IMR-90 (cell line): ENCODE measurements at regions not wholly inside any gene's neighbourhood (a gene's known extent, or its start where the extent isn't known, plus 50 kb on each side); places are given as distances from the start of the nearest gene placed in this dataset.

Experiments used
- ATAC-seq: fragments of 200-7000 bp; cut with Tn5 transposase; 2 replicates; pipeline ENCODE4 v1.9.1; 2020; ENCODE audit warnings: low read depth, mild to moderate bottlenecking, moderate library complexity
- BruUV-seq: library from RNA; stranded (reverse); fragments of 400-500 nt; replicated peaks from 2 replicates; lab custom pipeline; 2021; lab: Mats Ljungman, UMichigan
- CTCF ChIA-PET: fragments of 300-600 bp; formaldehyde crosslinking; extraction: SDS; loops from one replicate; lab custom pipeline; 2021; ENCODE audit warnings: antibody characterized with exemption; lab: Yijun Ruan, JAX
- POLR2A ChIA-PET: fragments of 300-600 bp; sonication (Branson Sonifier 250); formaldehyde crosslinking; loops from one replicate; lab custom pipeline; 2022; ENCODE audit warnings: antibody characterized with exemption; ENCODE audit not compliant: unreplicated experiment; lab: Charles Lee
- DNase-seq: peaks from one replicate; pipeline ENCODE4 v3.0.0; 2013
- H2AFZ ChIP-seq: replicated peaks from 2 replicates; pipeline ENCODE3; 2013; ENCODE audit warnings: low read length, mild to moderate bottlenecking; ENCODE audit not compliant: poor library complexity
- H2AK5ac ChIP-seq: 2 replicates; pipeline ENCODE4 v1.6.1; 2013; ENCODE audit warnings: low read depth, low read length, inconsistent platforms
- H2AK9ac ChIP-seq: replicated peaks from 2 replicates; pipeline ENCODE3; 2013; ENCODE audit warnings: mild to moderate bottlenecking, low read depth, low read length, moderate library complexity; ENCODE audit not compliant: poor library complexity
- H2BK120ac ChIP-seq: 2 replicates; pipeline ENCODE4 v1.6.1; 2013; ENCODE audit warnings: low read depth, low read length, inconsistent platforms
- H2BK15ac ChIP-seq: 3 replicates; pipeline ENCODE4 v1.6.1; 2013; ENCODE audit warnings: low read depth, low read length, inconsistent platforms
- H2BK20ac ChIP-seq: 2 replicates; pipeline ENCODE4 v1.6.1; 2013; ENCODE audit warnings: low read depth, mild to moderate bottlenecking, inconsistent platforms, low read length, moderate library complexity
- H2BK5ac ChIP-seq: 2 replicates; pipeline ENCODE4 v1.6.1; 2013; ENCODE audit warnings: mild to moderate bottlenecking, low read depth, low read length, inconsistent platforms; ENCODE audit not compliant: poor library complexity, severe bottlenecking
- H3K14ac ChIP-seq: replicated peaks from 2 replicates; pipeline ENCODE4 v1.6.1; 2013; ENCODE audit warnings: low read depth, low read length, inconsistent platforms
- H3K18ac ChIP-seq: 2 replicates; pipeline ENCODE4 v1.6.1; 2013; ENCODE audit warnings: low read depth, low read length, control low read depth
- H3K23ac ChIP-seq: 2 replicates; pipeline ENCODE4 v1.6.1; 2013; ENCODE audit warnings: low read depth, low read length, inconsistent platforms
- H3K27ac ChIP-seq: 2 replicates; pipeline ENCODE4 v1.5.1; 2013; ENCODE audit warnings: mild to moderate bottlenecking, control low read depth, low read length; ENCODE audit not compliant: insufficient read depth
- H3K27me3 ChIP-seq: 2 replicates; pipeline ENCODE4 v1.6.1; 2013; ENCODE audit warnings: low read length; ENCODE audit not compliant: control insufficient read depth, insufficient read depth
- H3K36me3 ChIP-seq: 2 replicates; pipeline ENCODE4 v1.6.1; 2013; ENCODE audit warnings: low read length, mixed read lengths; ENCODE audit not compliant: control insufficient read depth, insufficient read depth
- H3K4ac ChIP-seq: 2 replicates; pipeline ENCODE4 v1.6.1; 2013; ENCODE audit warnings: low read depth, low read length, inconsistent platforms
- H3K4me1 ChIP-seq: 2 replicates; pipeline ENCODE4 v1.6.1; 2013; ENCODE audit warnings: low read length, mixed read lengths; ENCODE audit not compliant: control insufficient read depth, insufficient read depth
- H3K4me2 ChIP-seq: 2 replicates; pipeline ENCODE4 v1.6.1; 2013; ENCODE audit warnings: low read depth, mild to moderate bottlenecking, control low read depth, low read length, moderate library complexity
- H3K4me3 ChIP-seq: 2 replicates; pipeline ENCODE4 v1.5.1; 2013; ENCODE audit warnings: low read depth, mild to moderate bottlenecking, control low read depth, low read length, moderate library complexity; ENCODE audit not compliant: insufficient read depth
- H3K56ac ChIP-seq: 2 replicates; pipeline ENCODE4 v1.6.1; 2013; ENCODE audit warnings: low read length, inconsistent platforms; ENCODE audit not compliant: insufficient read depth; ENCODE audit errors: extremely low read depth
- H3K79me1 ChIP-seq, 2 experiments: 2 replicates each; pipeline ENCODE4 v1.6.1; 2013; ENCODE audit warnings: low read length in 2 of 2, inconsistent platforms in 1 of 2, low read depth in 1 of 2
- H3K9ac ChIP-seq: 2 replicates; pipeline ENCODE4 v1.6.1; 2013; ENCODE audit warnings: low read depth, low read length, control low read depth
- H3K9me1 ChIP-seq: 2 replicates; pipeline ENCODE4 v1.6.1; 2013; ENCODE audit warnings: low read length, inconsistent platforms; ENCODE audit not compliant: insufficient read depth
- H3K9me3 ChIP-seq: 2 replicates; pipeline ENCODE4 v1.6.1; 2013; ENCODE audit warnings: low read length; ENCODE audit not compliant: control insufficient read depth, insufficient read depth
- H4K20me1 ChIP-seq: 2 replicates; pipeline ENCODE4 v1.6.1; 2013; ENCODE audit warnings: low read length, inconsistent platforms; ENCODE audit not compliant: insufficient read depth
- H4K5ac ChIP-seq: 2 replicates; pipeline ENCODE4 v1.6.1; 2013; ENCODE audit warnings: mild to moderate bottlenecking, low read depth, low read length, control low read depth
- H4K8ac ChIP-seq, 2 experiments: 2 replicates each; pipeline ENCODE4 v1.6.1; 2013; ENCODE audit warnings: low read depth in 2 of 2, low read length in 2 of 2, control low read depth in 1 of 2, inconsistent platforms in 1 of 2
- H4K91ac ChIP-seq: 2 replicates; pipeline ENCODE4 v1.6.1; 2013; ENCODE audit warnings: low read depth, low read length, inconsistent platforms; ENCODE audit not compliant: insufficient read depth
- BHLHE40 ChIP-seq: fragments of 150-350 bp; IDR thresholded peaks from 2 replicates; pipeline ENCODE4 v1.6.1; 2016; ENCODE audit warnings: mild to moderate bottlenecking, low read depth, low read length
- CEBPB ChIP-seq: IDR thresholded peaks from 2 replicates; pipeline ENCODE4 v1.6.1; 2012; ENCODE audit warnings: low read depth, low read length, improper control_type of control experiment
- CHD1 ChIP-seq: IDR thresholded peaks from 2 replicates; pipeline ENCODE4 v1.6.1; 2012; ENCODE audit warnings: low read depth, low read length, improper control_type of control experiment
- CTCF ChIP-seq: conservative IDR thresholded peaks from 2 replicates; pipeline ENCODE4 v1.5.1; 2012; ENCODE audit warnings: mild to moderate bottlenecking, low read depth, low read length, improper control_type of control experiment
- ELK1 ChIP-seq: fragments of 150-350 bp; IDR thresholded peaks from 2 replicates; pipeline ENCODE4 v1.6.1; 2016; ENCODE audit warnings: low read depth, mild to moderate bottlenecking, low read length, moderate library complexity, borderline replicate concordance
- FOS ChIP-seq: fragments of 150-350 bp; IDR thresholded peaks from 2 replicates; pipeline ENCODE4 v1.6.1; 2016; ENCODE audit warnings: low read depth, low read length
- MAFK ChIP-seq: IDR thresholded peaks from 2 replicates; pipeline ENCODE4 v1.6.1; 2012; ENCODE audit warnings: low read depth, low read length, improper control_type of control experiment
- MAZ ChIP-seq: IDR thresholded peaks from 2 replicates; pipeline ENCODE4 v1.6.1; 2012; ENCODE audit warnings: low read depth, mild to moderate bottlenecking, low read length, improper control_type of control experiment, moderate library complexity, borderline replicate concordance
- MXI1 ChIP-seq: IDR thresholded peaks from 2 replicates; pipeline ENCODE4 v1.6.1; 2012; ENCODE audit warnings: low read depth, mild to moderate bottlenecking, low read length, moderate library complexity, borderline replicate concordance
- NFE2L2 ChIP-seq: fragments of 150-350 bp; IDR thresholded peaks from 2 replicates; pipeline ENCODE4 v1.6.1; 2016; ENCODE audit warnings: low read depth, mild to moderate bottlenecking, low read length
- POLR2A ChIP-seq: IDR thresholded peaks from 2 replicates; pipeline ENCODE4 v1.6.1; 2012; ENCODE audit warnings: mild to moderate bottlenecking, low read depth, low read length
- RAD21 ChIP-seq: IDR thresholded peaks from 2 replicates; pipeline ENCODE4 v1.6.1; 2012; ENCODE audit warnings: low read length, improper control_type of control experiment
- RCOR1 ChIP-seq: IDR thresholded peaks from 2 replicates; pipeline ENCODE4 v1.6.1; 2012; ENCODE audit warnings: mild to moderate bottlenecking, low read length, improper control_type of control experiment; ENCODE audit not compliant: insufficient replicate concordance
- RFX5 ChIP-seq: IDR thresholded peaks from 2 replicates; pipeline ENCODE4 v1.8.0; 2012; ENCODE audit warnings: low read depth, mild to moderate bottlenecking, low read length, moderate library complexity
- SMC3 ChIP-seq: fragments of 150-350 bp; IDR thresholded peaks from 2 replicates; pipeline ENCODE4 v1.6.1; 2016; ENCODE audit warnings: low read depth, mild to moderate bottlenecking, antibody characterized with exemption, low read length, moderate library complexity
- USF2 ChIP-seq: fragments of 150-350 bp; IDR thresholded peaks from 2 replicates; pipeline ENCODE4 v1.6.1; 2017; ENCODE audit warnings: mild to moderate bottlenecking, antibody characterized with exemption, low read length, low read depth
- WGBS, 2 experiments: methylation state at CpG; one replicate each; pipeline versions ENCODE4 v1.1.5 to v1.1.7; 2013; ENCODE audit warnings: missing lambda C conversion rate in 2 of 2; ENCODE audit not compliant: insufficient read length in 1 of 2; ENCODE audit errors: extremely low coverage in 2 of 2; 5-methylcytosine and 5-hydroxymethylcytosine counted together
- dilution Hi-C: fragments of 300-500 bp; cut with HindIII; formaldehyde crosslinking; loops from one replicate; pipeline ENCODE4 v1.14.3; 2018; ENCODE audit warnings: low sequenced_read_pairs; ENCODE audit not compliant: unreplicated experiment
- in situ Hi-C: fragments of 300-500 bp; cut with MboI; formaldehyde crosslinking; loops from 3 replicates; pipeline ENCODE4 v1.14.3; 2019; ENCODE audit warnings: low sequenced_read_pairs, inconsistent platforms, mixed read lengths
- intact Hi-C: fragments of 100-400 bp; cut with micrococcal nuclease; formaldehyde crosslinking; loops from 2 replicates; pipeline ENCODE4 v1.10.0; 2022

DNA sequence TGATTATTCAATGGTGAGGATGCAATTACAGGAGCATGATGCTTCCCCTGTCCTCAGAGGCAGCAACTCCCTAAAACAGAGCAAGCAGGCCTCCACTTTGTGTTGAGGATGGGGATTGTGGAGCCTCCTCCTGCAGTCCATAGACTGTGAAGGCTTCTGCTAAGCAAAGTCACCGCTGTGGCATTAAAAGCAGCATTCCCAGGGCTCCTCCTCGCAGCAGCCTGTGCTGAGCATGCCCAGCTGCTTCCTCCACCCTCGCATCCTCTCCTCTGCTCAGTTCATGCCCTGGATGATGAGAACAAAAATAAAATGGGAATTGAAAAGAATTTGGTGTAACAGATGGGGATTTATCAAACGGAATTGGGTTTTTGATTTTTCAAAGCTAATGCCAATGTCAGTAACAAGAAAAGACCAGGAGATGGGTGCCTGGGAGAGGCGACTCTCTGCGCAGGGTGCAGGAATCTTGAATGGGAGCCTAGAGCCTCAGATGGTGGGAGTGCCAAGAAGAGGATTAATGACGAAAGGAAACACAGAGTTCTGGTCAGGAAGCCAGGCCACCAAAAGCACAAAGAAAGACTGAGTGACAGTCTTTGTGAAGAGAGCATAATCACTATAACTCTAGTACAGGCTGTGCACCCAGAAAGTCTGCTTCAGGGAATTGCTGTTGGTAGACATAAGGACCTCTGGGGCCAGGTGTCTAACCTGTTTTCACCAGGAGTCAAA lies 347.6 kb downstream of the TPBG start:
- no peak for DNase-seq
- no peak overlapping the region for H3K4me2 ChIP-seq
- intact Hi-C loops = no loop called here
- no peaks in the 10 kb centered on the region for H3K9me1 ChIP-seq
- no TSS peak for BruUV-seq
- no peaks in the 10 kb centered on the region; the same call in 1 of the 2 replicates for H3K27me3 ChIP-seq
- H2AK5ac ChIP-seq = no peak overlapping the region
- no peak overlapping the region for H3K23ac ChIP-seq
- H2AK9ac ChIP-seq = no peak overlapping the region
- H2BK20ac ChIP-seq = no peak overlapping the region
- H3K36me3 ChIP-seq = no peaks in the 10 kb centered on the region
- H4K91ac ChIP-seq = no peak overlapping the region
- ChIA-PET CTCF (interaction anchor here (1.1 kb wide), 1 partner anchor 10 kb away, joined by 3 read pairs; no protein-coding TSS in a partner anchor), POLR2A (no interaction called here)
- no peak overlapping the region for H3K4ac ChIP-seq
- no peaks in the 10 kb centered on the region for H3K4me1 ChIP-seq
- no peak overlapping the region for H3K4me3 ChIP-seq
- H3K79me1 ChIP-seq = no peaks in the 10 kb centered on the region
- H2BK15ac ChIP-seq = no peak overlapping the region
- H2AFZ ChIP-seq = no peak overlapping the region
- no peak overlapping the region for H3K56ac ChIP-seq
- no peak overlapping the region for H3K9ac ChIP-seq
- in situ Hi-C loops = no loop called here
- no peak overlapping the region for H4K5ac ChIP-seq
- H2BK5ac ChIP-seq = no peak overlapping the region
- H4K8ac ChIP-seq = no peak overlapping the region
- peak; percentile 46; the same call in 1 of the 2 replicates for ATAC-seq
- dilution Hi-C loops = no loop called here
- no peak overlapping the region for H2BK120ac ChIP-seq
- TF ChIP-seq CEBPB = no peak
- TF ChIP-seq MXI1 = no peak
- TF ChIP-seq MAZ = no peak
- TF ChIP-seq RCOR1 = no peak
- no peak for TF ChIP-seq NFE2L2
- TF ChIP-seq CTCF = no peak
- TF ChIP-seq POLR2A = no peak
- TF ChIP-seq RAD21 = no peak
- TF ChIP-seq ELK1 = no peak
- TF ChIP-seq RFX5 = no peak
- no peak for TF ChIP-seq SMC3
- no peak for TF ChIP-seq BHLHE40
- no peak for TF ChIP-seq USF2
- TF ChIP-seq FOS = no peak
- TF ChIP-seq MAFK = no peak
- no peak for TF ChIP-seq CHD1
- H3K27ac ChIP-seq = no peak overlapping the region
- H3K14ac ChIP-seq = no peak overlapping the region
- H3K9me3 ChIP-seq = no peaks in the 10 kb centered on the region
- no peak overlapping the region for H3K18ac ChIP-seq
- H4K20me1 ChIP-seq = no peaks in the 10 kb centered on the region
- 77 to 100% methylated on average over 1 to 3 of the region's 7 CpGs for WGBS, 2 experiments
